OCI-M1 (cell line): ENCODE measurements at regions not wholly inside any gene's neighbourhood (a gene's known extent, or its start where the extent isn't known, plus 50 kb on each side); places are given as distances from the start of the nearest gene placed in this dataset.

Experiments
- DNase-seq: peaks from one replicate; lab custom pipeline; 2025; lab: John Stamatoyannopoulos, UW

- DNase-seq: no peak
Observed at GRCh38 chr2:5482929-5483331, 209.3 kb upstream of the SOX11 start.

GRCh38 chr2:5484868-5485267 is 207.3 kb upstream of the SOX11 start:
- DNase-seq: no peak

GRCh38 chr2:5491523-5491922 is 200.7 kb upstream of the SOX11 start:
- no peak for DNase-seq

GRCh38 chr2:5493256-5493655 is 198.9 kb upstream of the SOX11 start:
- no peak for DNase-seq

GRCh38 chr2:5494212-5494611 is 198.0 kb upstream of the SOX11 start:
- no peak for DNase-seq

GRCh38 chr2:5495586-5495985 is 196.6 kb upstream of the SOX11 start:
- DNase-seq: no peak

GRCh38 chr2:5497874-5498273 is 194.3 kb upstream of the SOX11 start:
- DNase-seq: no peak

- DNase-seq: no peak
Observed at GRCh38 chr2:5501807-5502206, 190.4 kb upstream of the SOX11 start.

- DNase-seq: no peak
Observed at GRCh38 chr2:5502385-5502784, 189.8 kb upstream of the SOX11 start.

- DNase-seq: no peak
Observed at GRCh38 chr2:5504756-5505155, 187.4 kb upstream of the SOX11 start.

- DNase-seq: no peak
Observed at GRCh38 chr2:5507367-5507766, 184.8 kb upstream of the SOX11 start.

- DNase-seq: no peak
Observed at GRCh38 chr2:5509362-5509761, 182.8 kb upstream of the SOX11 start.

- no peak for DNase-seq
Observed at GRCh38 chr2:5510082-5510481, 182.1 kb upstream of the SOX11 start.

GRCh38 chr2:5515693-5516092 is 176.5 kb upstream of the SOX11 start:
- no peak for DNase-seq

GRCh38 chr2:5519286-5519685 is 172.9 kb upstream of the SOX11 start:
- DNase-seq: no peak

GRCh38 chr2:5520463-5520972 is 171.7 kb upstream of the SOX11 start:
- no peak for DNase-seq

- DNase-seq: no peak
Observed at GRCh38 chr2:5521461-5521860, 170.7 kb upstream of the SOX11 start.

- no peak for DNase-seq
Observed at GRCh38 chr2:5524551-5524950, 167.6 kb upstream of the SOX11 start.

GRCh38 chr2:5528706-5529105 is 163.5 kb upstream of the SOX11 start:
- DNase-seq: no peak

- no peak for DNase-seq
Observed at GRCh38 chr2:5530011-5530696, 162.0 kb upstream of the SOX11 start.

GRCh38 chr2:5535301-5535700 is 156.9 kb upstream of the SOX11 start:
- no peak for DNase-seq

- DNase-seq: no peak
Observed at GRCh38 chr2:5537180-5537688, 154.9 kb upstream of the SOX11 start.

GRCh38 chr2:5538313-5538712 is 153.9 kb upstream of the SOX11 start:
- no peak for DNase-seq

- no peak for DNase-seq
Observed at GRCh38 chr2:5538772-5539171, 153.4 kb upstream of the SOX11 start.
